HepG2 (cell line): ENCODE measurements at regions not wholly inside any gene's neighbourhood (a gene's known extent, or its start where the extent isn't known, plus 50 kb on each side); places are given as distances from the start of the nearest gene placed in this dataset.

Experiments used
- ATAC-seq: fragments of 200-7000 bp; cut with Tn5 transposase; 3 replicates; pipeline ENCODE4 v1.9.1; 2020; ENCODE audit warnings: mild to moderate bottlenecking, moderate library complexity
- BruUV-seq: library from RNA; stranded (reverse); fragments of 400-500 nt; replicated peaks from 2 replicates; lab custom pipeline; 2021; lab: Mats Ljungman, UMichigan
- CTCF ChIA-PET: fragments of 300-600 bp; formaldehyde crosslinking; extraction: SDS; loops from one replicate; lab custom pipeline; 2021; ENCODE audit warnings: low total read pairs, inconsistent platforms, low intra/inter-chr PET ratio; lab: Yijun Ruan, JAX
- POLR2A ChIA-PET: fragments of 350-600 bp; sonication (Branson Sonifier 250); formaldehyde crosslinking; loops from one replicate; lab custom pipeline; 2020; ENCODE audit warnings: antibody characterized with exemption, inconsistent platforms; lab: Yijun Ruan, JAX
- DNase-seq: peaks from one replicate; pipeline ENCODE4 v3.0.0-alpha.2; 2015; ENCODE audit warnings: low spot score
- FAIRE-seq: peaks from 3 replicates; lab custom pipeline; 2011; peaks lifted over from hg19 to GRCh38; lab: Jason Lieb, UNC
- H2AFZ ChIP-seq: one replicate; pipeline ENCODE4 v1.6.1; 2011; ENCODE audit warnings: low read length, inconsistent platforms
- H3K27ac ChIP-seq: fragments of 300-600 bp; 3 replicates; pipeline ENCODE4 v1.8.0; 2011; ENCODE audit warnings: mixed run types, mild to moderate bottlenecking, mixed read lengths, low read length, inconsistent platforms; ENCODE audit not compliant: insufficient read depth; ENCODE audit errors: extremely low read length
- H3K27me3 ChIP-seq, 2 experiments: fragments of 200-600 bp in 1 of 2; 2 replicates in 1 of 2; 3 replicates in 1 of 2; pipeline versions ENCODE4 v1.6.0 to v1.8.0; 2011; ENCODE audit warnings: low read length in 2 of 2, mild to moderate bottlenecking in 2 of 2, moderate library complexity in 2 of 2, inconsistent platforms in 1 of 2; ENCODE audit not compliant: insufficient read depth in 2 of 2, control insufficient read depth in 1 of 2
- H3K36me3 ChIP-seq, 2 experiments: fragments of 200-600 bp in 1 of 2; replicated peaks in 1 of 2; 2 replicates in 1 of 2; 3 replicates in 1 of 2; pipeline versions ENCODE4 v1.5.1 to v1.8.0; 2011; ENCODE audit warnings: low read length in 2 of 2, inconsistent platforms in 1 of 2; ENCODE audit not compliant: insufficient read depth in 2 of 2, control insufficient read depth in 1 of 2
- H3K4me1 ChIP-seq: 2 replicates; pipeline ENCODE4 v1.5.1; 2012; ENCODE audit warnings: low read length, inconsistent platforms; ENCODE audit not compliant: insufficient read depth
- H3K4me2 ChIP-seq: 2 replicates; pipeline ENCODE4 v1.6.0; 2011; ENCODE audit warnings: low read depth, low read length, inconsistent platforms
- H3K4me3 ChIP-seq, 3 experiments: fragments of 200-600 bp in 1 of 3; sonication (generic), shearing (Covaris generic) in 1 of 3; replicated peaks in 1 of 3; 2 replicates each; pipeline ENCODE4 v1.5.1; 2011 to 2016; ENCODE audit warnings: low read length in 3 of 3, inconsistent platforms in 2 of 3, low read depth in 2 of 3, mild to moderate bottlenecking in 2 of 3, control low read depth in 1 of 3, mixed read lengths in 1 of 3; ENCODE audit not compliant: insufficient read depth in 1 of 3
- H3K79me2 ChIP-seq: one replicate; pipeline ENCODE4 v1.6.1; 2011; ENCODE audit warnings: low read length, inconsistent platforms; ENCODE audit not compliant: insufficient read depth
- H3K9ac ChIP-seq: 2 replicates; pipeline ENCODE4 v1.6.0; 2011; ENCODE audit warnings: mild to moderate bottlenecking, low read depth, low read length, inconsistent platforms; ENCODE audit not compliant: insufficient read depth
- H3K9me3 ChIP-seq: 2 replicates; pipeline ENCODE4 v1.5.1; 2012; ENCODE audit warnings: mild to moderate bottlenecking, low read length
- H4K20me1 ChIP-seq: 2 replicates; pipeline ENCODE4 v1.6.0; 2011; ENCODE audit warnings: inconsistent platforms, mild to moderate bottlenecking, low read length, moderate library complexity; ENCODE audit not compliant: insufficient read depth
- BCL6 ChIP-seq: IDR thresholded peaks from 2 replicates; pipeline ENCODE4 v1.6.1; 2016; ENCODE audit warnings: missing genetic modification reagents, missing compliant biosample characterization
- CREB1 ChIP-seq, 2 experiments: fragments of 450-650 bp in 1 of 2; IDR thresholded peaks; 2 replicates each; pipeline ENCODE4 v1.6.1; 2016 to 2017; ENCODE audit warnings: control low read depth in 1 of 2, mild to moderate bottlenecking in 1 of 2, missing compliant biosample characterization in 1 of 2, missing genetic modification characterization in 1 of 2
- EHMT2 ChIP-seq: fragments of 200-600 bp; sonication (generic); IDR thresholded peaks from 2 replicates; pipeline ENCODE4 v1.7.0; 2017; ENCODE audit warnings: antibody characterized with exemption, low read depth, low read length, borderline replicate concordance
- EP300 ChIP-seq, 3 experiments: sonication (generic) in 1 of 3; formaldehyde crosslinking in 1 of 3; IDR thresholded peaks; 2 replicates each; pipeline versions ENCODE4 v1.5.1 to v1.6.1; 2011 to 2020; ENCODE audit warnings: low read depth in 2 of 3, low read length in 2 of 3, borderline replicate concordance in 1 of 3, improper control_type of control experiment in 1 of 3, mild to moderate bottlenecking in 1 of 3, missing genetic modification reagents in 1 of 3, moderate library complexity in 1 of 3
- FOXA1 ChIP-seq, 2 experiments: fragments of 450-650 bp in 1 of 2; sonication (generic) in 1 of 2; formaldehyde crosslinking in 1 of 2; IDR thresholded peaks; 2 replicates each; pipeline versions ENCODE4 v1.4.0 to v1.6.1; 2016 to 2020; ENCODE audit warnings: missing genetic modification reagents in 1 of 2
- GATAD2A ChIP-seq: IDR thresholded peaks from 2 replicates; pipeline ENCODE4 v1.6.1; 2016
- HMG20A ChIP-seq: IDR thresholded peaks from 2 replicates; pipeline ENCODE4 v1.6.1; 2016; ENCODE audit warnings: borderline replicate concordance
- KDM3A ChIP-seq: IDR thresholded peaks from 2 replicates; pipeline ENCODE4 v1.6.1; 2018; ENCODE audit warnings: low read depth, missing compliant biosample characterization
- NCOA1 ChIP-seq: sonication (generic); formaldehyde crosslinking; IDR thresholded peaks from 2 replicates; pipeline ENCODE4 v1.9.0; 2021; ENCODE audit warnings: missing genetic modification reagents
- NR2F2 ChIP-seq: IDR thresholded peaks from 2 replicates; pipeline ENCODE4 v1.6.1; 2012; ENCODE audit warnings: low read depth, inconsistent platforms, borderline replicate concordance
- NR2F6 ChIP-seq, 2 experiments: IDR thresholded peaks; 2 replicates each; pipeline ENCODE4 v1.6.1; 2016; ENCODE audit warnings: antibody characterized with exemption in 1 of 2, mild to moderate bottlenecking in 1 of 2
- RARA ChIP-seq: IDR thresholded peaks from 2 replicates; pipeline ENCODE4 v1.6.1; 2016; ENCODE audit warnings: missing genetic modification reagents, missing compliant biosample characterization
- SOX13 ChIP-seq, 3 experiments: fragments of 450-650 bp in 1 of 3; sonication (generic) in 1 of 3; formaldehyde crosslinking in 1 of 3; IDR thresholded peaks in 2 of 3; conservative IDR thresholded peaks in 1 of 3; 2 replicates each; pipeline versions ENCODE4 v1.5.0 to v1.6.1; 2016 to 2020; ENCODE audit warnings: antibody characterized with exemption in 1 of 3, mild to moderate bottlenecking in 1 of 3, missing compliant biosample characterization in 1 of 3, missing genetic modification reagents in 1 of 3, moderate library complexity in 1 of 3
- SOX5 ChIP-seq: IDR thresholded peaks from 2 replicates; pipeline ENCODE4 v1.6.1; 2016; ENCODE audit warnings: borderline replicate concordance
- SP2 ChIP-seq: sonication (generic); formaldehyde crosslinking; IDR thresholded peaks from 2 replicates; pipeline ENCODE4 v1.5.1; 2020; ENCODE audit warnings: mild to moderate bottlenecking, missing genetic modification reagents
- SRSF4 ChIP-seq: fragments of 200-400 bp; formaldehyde crosslinking; IDR thresholded peaks from one replicate; pipeline ENCODE4 v1.6.1; 2018; ENCODE audit warnings: mild to moderate bottlenecking, low read depth, low read length, moderate library complexity; ENCODE audit not compliant: poor library complexity, severe bottlenecking
- TCF7 ChIP-seq: sonication (generic); IDR thresholded peaks from 2 replicates; pipeline ENCODE4 v1.6.1; 2016; ENCODE audit warnings: antibody characterized with exemption, low read depth
- ZNF644 ChIP-seq: IDR thresholded peaks from 2 replicates; pipeline ENCODE4 v1.6.1; 2016; ENCODE audit warnings: low read depth
- ZNF850 ChIP-seq: sonication (generic); formaldehyde crosslinking; conservative IDR thresholded peaks from 2 replicates; pipeline ENCODE4 v1.9.0; 2021; ENCODE audit warnings: mild to moderate bottlenecking, missing genetic modification reagents
- ZSCAN29 ChIP-seq: sonication (generic); formaldehyde crosslinking; conservative IDR thresholded peaks from 2 replicates; pipeline ENCODE4 v1.4.0; 2020; ENCODE audit warnings: mild to moderate bottlenecking, missing genetic modification reagents
- WGBS: methylation state at CpG from one replicate; pipeline ENCODE4 v1.1.6; 2017; ENCODE audit warnings: low lambda C conversion rate; 5-methylcytosine and 5-hydroxymethylcytosine counted together
- in situ Hi-C: cut with HindIII; loops from 2 replicates; pipeline ENCODE4 v1.10.0; 2017; ENCODE audit warnings: low pct_unique_long_range_greater_than_20kb; ENCODE audit not compliant: extremely low pct_ligation_motif_present
- intact Hi-C: fragments of 100-400 bp; cut with micrococcal nuclease; formaldehyde crosslinking; loops from one replicate; pipeline ENCODE4 v1.10.0; 2022; ENCODE audit not compliant: unreplicated experiment
- TF ChIP-seq, protein P1 (sequence below): IDR thresholded peaks from 2 replicates; pipeline ENCODE4 v1.6.1; 2012; ENCODE audit warnings: low read depth, low read length, improper control_type of control experiment
- TF ChIP-seq, protein P2 (sequence below): sonication (generic); formaldehyde crosslinking; IDR thresholded peaks from 2 replicates; pipeline ENCODE4 v1.4.0; 2020; ENCODE audit warnings: missing genetic modification reagents, borderline replicate concordance

DNA sequence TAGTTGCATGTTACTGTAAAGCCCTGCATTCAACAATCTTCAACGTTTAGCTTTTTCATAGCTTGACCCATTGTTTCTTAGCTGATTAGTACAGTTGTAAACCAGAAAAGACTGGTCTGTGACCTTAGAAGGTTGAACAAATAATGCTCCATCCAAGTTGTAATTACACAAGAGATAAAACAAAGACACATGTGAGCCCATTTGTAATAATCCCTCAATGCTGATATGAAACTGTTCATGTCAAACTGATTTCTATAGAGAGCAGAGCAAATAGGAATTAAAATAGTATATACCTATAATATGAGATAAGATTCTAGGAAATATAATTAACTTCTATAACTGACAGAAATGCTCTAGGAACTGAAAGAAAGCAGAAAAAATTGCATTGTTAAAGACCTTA lies 94.7 kb upstream of the SLC25A13 start:
- intact Hi-C loops = loop anchor here (5.0 to 10.0 kb wide), 4 partner anchors 131 to 502 kb away; no protein-coding TSS in a partner anchor
- TF ChIP-seq GATAD2A (CRISPR knock-in tag) (peak; percentile 39; the same call in 1 of the 2 replicates), SP2 (CRISPR knock-in tag) (no peak), KDM3A (CRISPR knock-in tag) (no peak), ZNF850 (CRISPR knock-in tag) (0 out of 2 replicates have a peak, but pooled peaks have one; percentile 3), EHMT2 (0 out of 2 replicates have a peak, but pooled peaks have one; percentile 9), FOXA1 (IDR thresholded peaks at IDR 0.05) (no peak), FOXA1 (CRISPR knock-in tag; IDR thresholded peaks at IDR 0.05) (peak; percentile 54), SOX13 (IDR thresholded peaks at IDR 0.05) (no peak), SOX13 (CRISPR knock-in tag; conservative IDR thresholded peaks at IDR 0.05 in 1 of 2, IDR thresholded peaks at IDR 0.05 in 1 of 2) (peak in 1 of 2 experiments; percentile 90; a peak in 2 of 4 replicates), CREB1 (IDR thresholded peaks at IDR 0.05) (no peak), CREB1 (CRISPR knock-in tag; IDR thresholded peaks at IDR 0.05) (0 out of 2 replicates have a peak, but pooled peaks have one; percentile 21), NCOA1 (no peak), RARA (peak; percentile 29; the same call in 1 of the 2 replicates), SRSF4 (no peak), BCL6 (CRISPR knock-in tag) (peak; percentile 35; the same call in 1 of the 2 replicates), NR2F6 (IDR thresholded peaks at IDR 0.05) (peak; percentile 59), NR2F6 (CRISPR knock-in tag; IDR thresholded peaks at IDR 0.05) (peak; percentile 72), ZNF644 (CRISPR knock-in tag) (0 out of 2 replicates have a peak, but pooled peaks have one; percentile 22), HMG20A (CRISPR knock-in tag) (peak; percentile 57; the same call in 1 of the 2 replicates), ZSCAN29 (CRISPR knock-in tag) (no peak), SOX5 (peak; percentile 82; the same call in 1 of the 2 replicates), EP300 (IDR thresholded peaks at IDR 0.05; ENCODE audit: low read depth in 2 of 2, low read length in 2 of 2) (peak in 1 of 2 experiments; percentile 63; a peak in 1 of 4 replicates), EP300 (CRISPR knock-in tag; IDR thresholded peaks at IDR 0.05; ENCODE audit: borderline replicate concordance) (no peak), TCF7 (0 out of 2 replicates have a peak, but pooled peaks have one; percentile 8), NR2F2 (peak; percentile 64)
- TF ChIP-seq, protein P1, sequence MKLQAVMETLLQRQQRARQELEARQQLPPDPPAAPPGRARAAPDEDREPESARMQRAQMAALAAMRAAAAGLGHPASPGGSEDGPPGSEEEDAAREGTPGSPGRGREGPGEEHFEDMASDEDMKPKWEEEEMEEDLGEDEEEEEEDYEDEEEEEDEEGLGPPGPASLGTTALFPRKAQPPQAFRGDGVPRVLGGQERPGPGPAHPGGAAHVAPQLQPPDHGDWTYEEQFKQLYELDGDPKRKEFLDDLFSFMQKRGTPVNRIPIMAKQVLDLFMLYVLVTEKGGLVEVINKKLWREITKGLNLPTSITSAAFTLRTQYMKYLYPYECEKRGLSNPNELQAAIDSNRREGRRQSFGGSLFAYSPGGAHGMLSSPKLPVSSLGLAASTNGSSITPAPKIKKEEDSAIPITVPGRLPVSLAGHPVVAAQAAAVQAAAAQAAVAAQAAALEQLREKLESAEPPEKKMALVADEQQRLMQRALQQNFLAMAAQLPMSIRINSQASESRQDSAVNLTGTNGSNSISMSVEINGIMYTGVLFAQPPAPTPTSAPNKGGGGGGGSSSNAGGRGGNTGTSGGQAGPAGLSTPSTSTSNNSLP = peak; percentile 65
- TF ChIP-seq, protein P2, sequence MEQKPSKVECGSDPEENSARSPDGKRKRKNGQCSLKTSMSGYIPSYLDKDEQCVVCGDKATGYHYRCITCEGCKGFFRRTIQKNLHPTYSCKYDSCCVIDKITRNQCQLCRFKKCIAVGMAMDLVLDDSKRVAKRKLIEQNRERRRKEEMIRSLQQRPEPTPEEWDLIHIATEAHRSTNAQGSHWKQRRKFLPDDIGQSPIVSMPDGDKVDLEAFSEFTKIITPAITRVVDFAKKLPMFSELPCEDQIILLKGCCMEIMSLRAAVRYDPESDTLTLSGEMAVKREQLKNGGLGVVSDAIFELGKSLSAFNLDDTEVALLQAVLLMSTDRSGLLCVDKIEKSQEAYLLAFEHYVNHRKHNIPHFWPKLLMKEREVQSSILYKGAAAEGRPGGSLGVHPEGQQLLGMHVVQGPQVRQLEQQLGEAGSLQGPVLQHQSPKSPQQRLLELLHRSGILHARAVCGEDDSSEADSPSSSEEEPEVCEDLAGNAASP (CRISPR knock-in tag) = 0 out of 2 replicates have a peak, but pooled peaks have one; percentile 57

More for the DNA sequence above, 94.7 kb upstream of the SLC25A13 start:
- Histone ChIP-seq H3K4me3 (peak overlapping the region in 1 of 3 experiments; percentile 44; a peak in 1 of 6 replicates), H3K27me3 (no peaks in the 10 kb centered on the region), H3K36me3 (no peaks in the 10 kb centered on the region), H3K79me2 (no peaks in the 10 kb centered on the region), H3K27ac (peak overlapping the region; percentile 96), H2AFZ (peak overlapping the region; percentile 28), H3K4me2 (peak overlapping the region; percentile 90), H4K20me1 (no peaks in the 10 kb centered on the region), H3K9me3 (no peaks in the 10 kb centered on the region), H3K4me1 (peaks cover 38% of the 10 kb centered on the region), H3K9ac (peak overlapping the region; percentile 48; the same call in 1 of the 2 replicates)
- FAIRE-seq = no peak
- ATAC-seq = no peak
- WGBS = 0% methylated on average over 1 of the region's 1 CpG
- DNase-seq = peak; percentile 67
- in situ Hi-C loops = loop anchor here (10.0 kb wide), 1 partner anchor 608 kb away; the partner anchor contains the start of gene DLX5
- ChIA-PET CTCF (no interaction called here), POLR2A (interaction anchor here (1.8 to 2.0 kb wide), 3 partner anchors 10 to 600 kb away, joined by 8 to 13 read pairs (median 10); no protein-coding TSS in a partner anchor)
- no TSS peak for BruUV-seq
